GM23248 (cell line): ENCODE measurements at regions not wholly inside any gene's neighbourhood (a gene's known extent, or its start where the extent isn't known, plus 50 kb on each side); places are given as distances from the start of the nearest gene placed in this dataset.

Source experiments
- EZH2 ChIP-seq: fragments of 200-600 bp; sonication (generic); IDR thresholded peaks from 2 replicates; pipeline ENCODE4 v1.6.1; 2018; ENCODE audit warnings: antibody characterized with exemption, mild to moderate bottlenecking; ENCODE audit not compliant: insufficient read depth, poor library complexity, severe bottlenecking
- EZH2phosphoT487 ChIP-seq: fragments of 200-600 bp; sonication (generic); IDR thresholded peaks from 2 replicates; pipeline ENCODE4 v1.6.1; 2018; ENCODE audit warnings: antibody characterized with exemption, moderate library complexity, mild to moderate bottlenecking, low read depth; ENCODE audit not compliant: insufficient read depth

- no peak for TF ChIP-seq EZH2
- TF ChIP-seq EZH2phosphoT487, result no peak
Measured at GRCh38 chr7:131045526-131045925, 282.1 kb upstream of the MKLN1 start.
